K562 (cell line): ENCODE measurements at regions not wholly inside any gene's neighbourhood (a gene's known extent, or its start where the extent isn't known, plus 50 kb on each side); places are given as distances from the start of the nearest gene placed in this dataset.

Experiments used
- ATAC-seq: fragments of 200-7000 bp; cut with Tn5 transposase; 3 replicates; pipeline ENCODE4 v1.9.1; 2020; ENCODE audit warnings: moderate library complexity
- BruUV-seq: library from RNA; stranded (reverse); fragments of 400-500 nt; replicated peaks from 2 replicates; lab custom pipeline; 2021; lab: Mats Ljungman, UMichigan
- CTCF ChIA-PET: fragments of 300-600 bp; formaldehyde crosslinking; extraction: SDS; loops from one replicate; lab custom pipeline; 2021; ENCODE audit warnings: low intra/inter-chr PET ratio; lab: Yijun Ruan, JAX
- POLR2A ChIA-PET: fragments of 300-600, 350-650 bp; sonication (Branson Sonifier 250); formaldehyde crosslinking; extraction: SDS; loops from one replicate; lab custom pipeline; 2021; ENCODE audit warnings: antibody characterized with exemption, inconsistent platforms; lab: Yijun Ruan, JAX
- DNase-seq, 4 experiments: peaks; one replicate each; pipeline versions ENCODE4 v3.0.0 to v3.0.0-alpha.2; 2011 to 2018; ENCODE audit warnings: low spot score in 3 of 4, mixed read lengths in 3 of 4; ENCODE audit errors: extremely low read depth in 1 of 4
- FAIRE-seq: peaks from 2 replicates; lab custom pipeline; 2011; peaks lifted over from hg19 to GRCh38; lab: Jason Lieb, UNC
- H2AFZ ChIP-seq: 2 replicates; pipeline ENCODE4 v1.6.0; 2011; ENCODE audit warnings: low read depth, low read length, control low read depth, inconsistent platforms
- H3K27ac ChIP-seq: fragments of 200-600 bp; 3 replicates; pipeline ENCODE4 v1.8.0; 2011; ENCODE audit warnings: low read depth, mild to moderate bottlenecking, control low read depth, inconsistent platforms, low read length, moderate library complexity, mixed read lengths; ENCODE audit errors: extremely low read depth
- H3K27me3 ChIP-seq, 2 experiments: fragments of 300-600 bp in 1 of 2; 2 replicates in 1 of 2; 3 replicates in 1 of 2; pipeline versions ENCODE4 v1.6.0 to v1.8.0; 2011; ENCODE audit warnings: inconsistent platforms in 2 of 2, low read length in 2 of 2, mild to moderate bottlenecking in 1 of 2, mixed read lengths in 1 of 2, moderate library complexity in 1 of 2; ENCODE audit not compliant: control insufficient read depth in 2 of 2, insufficient read depth in 2 of 2
- H3K36me3 ChIP-seq: fragments of 300-600 bp; 3 replicates; pipeline ENCODE4 v1.8.0; 2011; ENCODE audit warnings: mild to moderate bottlenecking, low read length, inconsistent platforms; ENCODE audit not compliant: control insufficient read depth, insufficient read depth
- H3K4me1 ChIP-seq, 2 experiments: fragments of 200-600 bp in 1 of 2; replicated peaks in 1 of 2; 2 replicates in 1 of 2; 3 replicates in 1 of 2; pipeline versions ENCODE4 v1.5.1 to v1.8.0; 2011; ENCODE audit warnings: inconsistent platforms in 2 of 2, low read length in 2 of 2, mild to moderate bottlenecking in 1 of 2, mixed read lengths in 1 of 2, moderate library complexity in 1 of 2; ENCODE audit not compliant: control insufficient read depth in 2 of 2, insufficient read depth in 2 of 2
- H3K4me2 ChIP-seq: 2 replicates; pipeline ENCODE4 v1.6.1; 2011; ENCODE audit warnings: low read length, control low read depth, inconsistent platforms, mixed read lengths; ENCODE audit not compliant: insufficient read depth
- H3K4me3 ChIP-seq: fragments of 200-600 bp; sonication (generic), shearing (Covaris generic); 2 replicates; pipeline ENCODE4 v1.5.1; 2016; ENCODE audit warnings: control low read depth, inconsistent platforms
- H3K79me2 ChIP-seq: fragments of 200-600 bp; 3 replicates; pipeline ENCODE4 v1.8.0; 2011; ENCODE audit warnings: low read length, inconsistent platforms; ENCODE audit not compliant: control insufficient read depth, insufficient read depth
- H3K9ac ChIP-seq, 2 experiments: 2 replicates each; pipeline versions ENCODE4 v1.6.0 to v1.6.1; 2011; ENCODE audit warnings: low read depth in 2 of 2, low read length in 2 of 2, control low read depth in 1 of 2, inconsistent platforms in 1 of 2, mild to moderate bottlenecking in 1 of 2, mixed read lengths in 1 of 2; ENCODE audit not compliant: insufficient read depth in 1 of 2
- H3K9me1 ChIP-seq: one replicate; pipeline ENCODE4 v1.6.0; 2011; ENCODE audit warnings: inconsistent platforms, mild to moderate bottlenecking, low read length, moderate library complexity; ENCODE audit not compliant: control insufficient read depth, insufficient read depth
- H3K9me3 ChIP-seq: replicated peaks from 2 replicates; pipeline ENCODE4 v1.5.1; 2011; ENCODE audit warnings: low read depth, low read length, inconsistent platforms; ENCODE audit not compliant: control insufficient read depth, insufficient read depth
- H4K20me1 ChIP-seq: replicated peaks from 2 replicates; pipeline ENCODE4 v1.6.1; 2011; ENCODE audit warnings: low read length, inconsistent platforms, mixed read lengths; ENCODE audit not compliant: control insufficient read depth, insufficient read depth
- ARNT ChIP-seq, 2 experiments: fragments of 450-650 bp; IDR thresholded peaks; 2 replicates each; pipeline ENCODE4 v1.6.1; 2016; ENCODE audit warnings: mild to moderate bottlenecking in 1 of 2
- BACH1 ChIP-seq: fragments of 200-800 bp; sonication (Bioruptor generic); IDR thresholded peaks from 2 replicates; pipeline ENCODE4 v1.6.1; 2016; ENCODE audit warnings: missing genetic modification characterization, missing compliant biosample characterization
- EHMT2 ChIP-seq: fragments of 450-650 bp; IDR thresholded peaks from 2 replicates; pipeline ENCODE4 v1.6.1; 2018; ENCODE audit warnings: antibody characterized with exemption
- ELF2 ChIP-seq: fragments of 250-450 bp; sonication (Bioruptor Pico); IDR thresholded peaks from 2 replicates; pipeline ENCODE4 v1.5.0; 2021; ENCODE audit warnings: mild to moderate bottlenecking
- KAT2B ChIP-seq: IDR thresholded peaks from one replicate; pipeline ENCODE4 v1.6.1; 2012; ENCODE audit warnings: low read depth, mild to moderate bottlenecking, control low read depth, inconsistent platforms, low read length, moderate library complexity
- KLF10 ChIP-seq: fragments of 250-450 bp; sonication (Bioruptor Pico); IDR thresholded peaks from 2 replicates; pipeline ENCODE4 v1.6.1; 2021; ENCODE audit warnings: matching md5 sums
- MEF2A ChIP-seq: IDR thresholded peaks from 2 replicates; pipeline ENCODE4 v1.6.1; 2011; ENCODE audit warnings: low read depth, mild to moderate bottlenecking, low read length, moderate library complexity; ENCODE audit not compliant: control insufficient read depth
- PYGO2 ChIP-seq: fragments of 450-650 bp; IDR thresholded peaks from 2 replicates; pipeline ENCODE4 v1.6.1; 2016; ENCODE audit warnings: mild to moderate bottlenecking, missing genetic modification characterization, moderate library complexity, missing compliant biosample characterization
- SUPT5H ChIP-seq: fragments of 450-650 bp; IDR thresholded peaks from 2 replicates; pipeline ENCODE4 v1.6.1; 2016
- TBL1XR1 ChIP-seq, 2 experiments: IDR thresholded peaks; 2 replicates each; pipeline ENCODE4 v1.6.1; 2012; ENCODE audit warnings: improper control_type of control experiment in 2 of 2, low read length in 2 of 2, mild to moderate bottlenecking in 1 of 2
- ZBED1 ChIP-seq: IDR thresholded peaks from 2 replicates; pipeline ENCODE4 v1.6.1; 2014
- ZKSCAN1 ChIP-seq: fragments of 150-350 bp; IDR thresholded peaks from 2 replicates; pipeline ENCODE4 v1.6.1; 2016; ENCODE audit warnings: low read depth, low read length
- ZNF444 ChIP-seq: fragments of 250-450 bp; sonication (Bioruptor Pico); IDR thresholded peaks from 2 replicates; pipeline ENCODE4 v1.4.0; 2020; ENCODE audit warnings: mild to moderate bottlenecking, moderate library complexity
- WGBS: fragments of 100-300 bp; shearing (Covaris generic); methylation state at CpG from one replicate; pipeline ENCODE4 v1.1.6; 2016; ENCODE audit warnings: low coverage, mixed read lengths; ENCODE audit not compliant: insufficient coverage; ENCODE audit errors: missing lambda C conversion rate; 5-methylcytosine and 5-hydroxymethylcytosine counted together
- in situ Hi-C: fragments of 300-500 bp; cut with MboI; formaldehyde crosslinking; loops from 4 replicates; pipeline ENCODE4 v1.15.0; 2018; ENCODE audit warnings: inconsistent platforms, mixed read lengths
- intact Hi-C: fragments of 100-400 bp; cut with micrococcal nuclease; formaldehyde crosslinking; loops from 2 replicates; pipeline ENCODE4 v1.14.2; 2022
- TF ChIP-seq, protein P1 (sequence below): fragments of 450-650 bp; IDR thresholded peaks from 2 replicates; pipeline ENCODE4 v1.6.1; 2017; ENCODE audit warnings: antibody characterized with exemption, mild to moderate bottlenecking

DNA sequence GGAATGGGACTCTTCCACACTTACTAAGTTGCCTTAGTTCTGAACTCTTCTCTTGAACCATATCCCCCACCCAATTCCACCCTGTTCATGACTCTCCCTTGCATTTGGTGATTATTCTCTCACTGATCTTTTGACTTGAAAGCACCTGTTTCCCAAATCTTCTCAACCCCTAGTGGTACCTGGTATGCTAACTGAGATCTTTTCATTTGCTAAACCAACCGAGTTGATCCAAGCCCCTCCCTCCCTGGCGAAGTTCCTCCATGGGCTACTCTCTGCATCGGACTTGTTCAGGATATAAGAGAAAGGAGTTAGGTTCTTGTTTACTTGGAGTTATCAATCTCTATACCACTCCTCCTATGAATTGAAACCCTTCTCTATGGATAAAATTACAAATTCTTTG lies 593.5 kb downstream of the BCL11A start:
- intact Hi-C loops (no loop called here), in situ Hi-C loops (no loop called here)
- no peaks in the 10 kb centered on the region for H3K9me1 ChIP-seq
- no peaks in the 10 kb centered on the region for H3K79me2 ChIP-seq
- no peaks in the 10 kb centered on the region for H3K36me3 ChIP-seq
- no peaks in the 10 kb centered on the region for H3K9me3 ChIP-seq
- no peak for DNase-seq
- H3K4me1 ChIP-seq: no peaks in the 10 kb centered on the region
- ChIA-PET CTCF (no interaction called here), POLR2A (interaction anchor here (0.6 kb wide), 1 partner anchor 134 kb away, joined by 3 read pairs; no protein-coding TSS in a partner anchor)
- TF ChIP-seq BACH1 (no peak), TBL1XR1 (IDR thresholded peaks at IDR 0.05; ENCODE audit: low read length in 2 of 2) (no peak), EHMT2 (no peak), ZBED1 (no peak), ELF2 (CRISPR knock-in tag) (no peak), ARNT (IDR thresholded peaks at IDR 0.05) (no peak), KAT2B (no peak), SUPT5H (no peak), ZKSCAN1 (no peak), ZNF444 (CRISPR knock-in tag) (no peak), MEF2A (no peak), KLF10 (no peak), PYGO2 (no peak)
- TF ChIP-seq, protein P1, sequence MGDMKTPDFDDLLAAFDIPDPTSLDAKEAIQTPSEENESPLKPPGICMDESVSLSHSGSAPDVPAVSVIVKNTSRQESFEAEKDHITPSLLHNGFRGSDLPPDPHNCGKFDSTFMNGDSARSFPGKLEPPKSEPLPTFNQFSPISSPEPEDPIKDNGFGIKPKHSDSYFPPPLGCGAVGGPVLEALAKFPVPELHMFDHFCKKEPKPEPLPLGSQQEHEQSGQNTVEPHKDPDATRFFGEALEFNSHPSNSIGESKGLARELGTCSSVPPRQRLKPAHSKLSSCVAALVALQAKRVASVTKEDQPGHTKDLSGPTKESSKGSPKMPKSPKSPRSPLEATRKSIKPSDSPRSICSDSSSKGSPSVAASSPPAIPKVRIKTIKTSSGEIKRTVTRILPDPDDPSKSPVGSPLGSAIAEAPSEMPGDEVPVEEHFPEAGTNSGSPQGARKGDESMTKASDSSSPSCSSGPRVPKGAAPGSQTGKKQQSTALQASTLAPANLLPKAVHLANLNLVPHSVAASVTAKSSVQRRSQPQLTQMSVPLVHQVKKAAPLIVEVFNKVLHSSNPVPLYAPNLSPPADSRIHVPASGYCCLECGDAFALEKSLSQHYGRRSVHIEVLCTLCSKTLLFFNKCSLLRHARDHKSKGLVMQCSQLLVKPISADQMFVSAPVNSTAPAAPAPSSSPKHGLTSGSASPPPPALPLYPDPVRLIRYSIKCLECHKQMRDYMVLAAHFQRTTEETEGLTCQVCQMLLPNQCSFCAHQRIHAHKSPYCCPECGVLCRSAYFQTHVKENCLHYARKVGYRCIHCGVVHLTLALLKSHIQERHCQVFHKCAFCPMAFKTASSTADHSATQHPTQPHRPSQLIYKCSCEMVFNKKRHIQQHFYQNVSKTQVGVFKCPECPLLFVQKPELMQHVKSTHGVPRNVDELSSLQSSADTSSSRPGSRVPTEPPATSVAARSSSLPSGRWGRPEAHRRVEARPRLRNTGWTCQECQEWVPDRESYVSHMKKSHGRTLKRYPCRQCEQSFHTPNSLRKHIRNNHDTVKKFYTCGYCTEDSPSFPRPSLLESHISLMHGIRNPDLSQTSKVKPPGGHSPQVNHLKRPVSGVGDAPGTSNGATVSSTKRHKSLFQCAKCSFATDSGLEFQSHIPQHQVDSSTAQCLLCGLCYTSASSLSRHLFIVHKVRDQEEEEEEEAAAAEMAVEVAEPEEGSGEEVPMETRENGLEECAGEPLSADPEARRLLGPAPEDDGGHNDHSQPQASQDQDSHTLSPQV: no peak
- no peaks in the 10 kb centered on the region for H4K20me1 ChIP-seq
- H3K27me3 ChIP-seq: no peaks in the 10 kb centered on the region
- 0% methylated on average over 3 of the region's 3 CpGs for WGBS
- H3K4me2 ChIP-seq: no peak overlapping the region
- no TSS peak for BruUV-seq
- H3K9ac ChIP-seq: no peak overlapping the region
- no peak for ATAC-seq
- H3K4me3 ChIP-seq: no peak overlapping the region
- no peak overlapping the region for H3K27ac ChIP-seq
- no peak for FAIRE-seq
- no peak overlapping the region for H2AFZ ChIP-seq
